ENCODE measurements at regions not wholly inside any gene's neighbourhood (a gene's known extent, or its start where the extent isn't known, plus 50 kb on each side); places are given as distances from the start of the nearest gene placed in this dataset.
"Not testable (repeated sequence)": the region's sequence is repeated elsewhere in the genome, so short reads cannot be mapped to it uniquely, and the experiment has no call there.

GRCh38 chr6:68173616-68174015 is 461.5 kb upstream of the ADGRB3 start:
- no peaks in the 10 kb centered on the region for H3K79me1 ChIP-seq (ENCODE audit: low read depth, low read length)
- no peak overlapping the region for H4K8ac ChIP-seq (ENCODE audit: low read depth, low read length)
- H2AK5ac ChIP-seq (ENCODE audit: low read depth, low read length) = no peak overlapping the region
- no peak overlapping the region for H3K9ac ChIP-seq (ENCODE audit: low read depth, low read length, poor library complexity)
- peaks cover 2 to 3% of the 10 kb centered on the region in 2 donors for H3K4me1 ChIP-seq (ENCODE audit: control insufficient read depth in 2 of 2, insufficient read depth in 1 of 2, low read depth in 1 of 2, low read length in 2 of 2)
- no peaks in the 10 kb centered on the region for H3K27me3 ChIP-seq (ENCODE audit: control insufficient read depth in 3 of 3, insufficient read depth in 3 of 3, low read depth in 1 of 3, low read length in 3 of 3)
- H2BK120ac ChIP-seq (ENCODE audit: low read depth, low read length) = no peak overlapping the region
- H4K91ac ChIP-seq (ENCODE audit: low read depth, low read length, poor library complexity) = no peak overlapping the region
- H3K23ac ChIP-seq (ENCODE audit: low read depth, low read length, poor library complexity) = no peak overlapping the region
- WGBS, 2 donors (ENCODE audit: extremely low coverage in 2 of 2, insufficient read length in 2 of 2, insufficient replicate concordance in 1 of 2) = no CpG with 5 or more reads among the region's 2 CpGs
- H3K4me2 ChIP-seq (ENCODE audit: insufficient read depth, low read length, poor library complexity, severe bottlenecking) = no peak overlapping the region
- no peak overlapping the region for H3K18ac ChIP-seq (ENCODE audit: low read length)
- H2BK15ac ChIP-seq (ENCODE audit: low read length) = no peak overlapping the region
- H3K4ac ChIP-seq (ENCODE audit: low read length) = no peak overlapping the region
- no peaks in the 10 kb centered on the region for H3K9me3 ChIP-seq (replicated peaks in 1 of 2; ENCODE audit: control insufficient read depth in 2 of 2, insufficient read depth in 1 of 2, low read depth in 1 of 2, low read length in 2 of 2)
- H3K14ac ChIP-seq (ENCODE audit: low read length) = no peak overlapping the region
- no peak overlapping the region for H3K4me3 ChIP-seq (ENCODE audit: low read length in 2 of 2)
- no peak overlapping the region for H2AFZ ChIP-seq (ENCODE audit: low read length)
- no peak overlapping the region for H2BK12ac ChIP-seq (ENCODE audit: low read length)
- no peak overlapping the region for H2BK5ac ChIP-seq (ENCODE audit: low read length)
- no peaks in the 10 kb centered on the region for H3K36me3 ChIP-seq (replicated peaks in 1 of 2; ENCODE audit: control insufficient read depth in 2 of 2, insufficient read depth in 2 of 2, low read length in 2 of 2)
- H3K27ac ChIP-seq (replicated peaks; ENCODE audit: low read length) = no peak overlapping the region
- DNase-seq (ENCODE audit: low spot score) = no peak

GRCh38 chr6:68169922-68170321 is 465.2 kb upstream of the ADGRB3 start:
- Histone ChIP-seq H3K14ac (ENCODE audit: low read length) (no peak overlapping the region), H2BK15ac (ENCODE audit: low read length) (no peak overlapping the region), H3K27me3 (ENCODE audit: control insufficient read depth in 3 of 3, insufficient read depth in 3 of 3, low read depth in 1 of 3, low read length in 3 of 3) (no peaks in the 10 kb centered on the region), H2AK5ac (ENCODE audit: low read depth, low read length) (no peak overlapping the region), H3K79me1 (ENCODE audit: low read depth, low read length) (no peaks in the 10 kb centered on the region), H2BK120ac (ENCODE audit: low read depth, low read length) (no peak overlapping the region), H3K18ac (ENCODE audit: low read length) (no peak overlapping the region), H3K23ac (ENCODE audit: low read depth, low read length, poor library complexity) (no peak overlapping the region), H3K4me3 (ENCODE audit: low read length in 2 of 2) (no peak overlapping the region), H2BK5ac (ENCODE audit: low read length) (no peak overlapping the region), H3K4me2 (ENCODE audit: insufficient read depth, low read length, poor library complexity, severe bottlenecking) (no peak overlapping the region), H3K27ac (replicated peaks; ENCODE audit: low read length) (no peak overlapping the region), H3K4me1 (ENCODE audit: control insufficient read depth in 2 of 2, insufficient read depth in 1 of 2, low read depth in 1 of 2, low read length in 2 of 2) (peaks cover 2 to 3% of the 10 kb centered on the region in 2 donors), H3K9ac (ENCODE audit: low read depth, low read length, poor library complexity) (no peak overlapping the region), H3K4ac (ENCODE audit: low read length) (no peak overlapping the region), H3K36me3 (replicated peaks in 1 of 2; ENCODE audit: control insufficient read depth in 2 of 2, insufficient read depth in 2 of 2, low read length in 2 of 2) (no peaks in the 10 kb centered on the region), H4K8ac (ENCODE audit: low read depth, low read length) (no peak overlapping the region), H2BK12ac (ENCODE audit: low read length) (no peak overlapping the region), H2AFZ (ENCODE audit: low read length) (no peak overlapping the region), H4K91ac (ENCODE audit: low read depth, low read length, poor library complexity) (no peak overlapping the region), H3K9me3 (replicated peaks in 1 of 2; ENCODE audit: control insufficient read depth in 2 of 2, insufficient read depth in 1 of 2, low read depth in 1 of 2, low read length in 2 of 2) (no peaks in the 10 kb centered on the region)
- WGBS, 2 donors (ENCODE audit: extremely low coverage in 2 of 2, insufficient read length in 2 of 2, insufficient replicate concordance in 1 of 2) = no CpG with 5 or more reads among the region's 1 CpG
- DNase-seq (ENCODE audit: low spot score) = no peak

- H3K4ac ChIP-seq (ENCODE audit: low read length) = no peak overlapping the region
- H3K4me2 ChIP-seq (ENCODE audit: insufficient read depth, low read length, poor library complexity, severe bottlenecking) = no peak overlapping the region
- WGBS, 2 donors (ENCODE audit: extremely low coverage in 2 of 2, insufficient read length in 2 of 2, insufficient replicate concordance in 1 of 2) = no CpG with 5 or more reads among the region's 2 CpGs
- no peak overlapping the region for H4K91ac ChIP-seq (ENCODE audit: low read depth, low read length, poor library complexity)
- no peak overlapping the region for H3K27ac ChIP-seq (replicated peaks; ENCODE audit: low read length)
- H3K79me1 ChIP-seq (ENCODE audit: low read depth, low read length) = no peaks in the 10 kb centered on the region
- H3K9me3 ChIP-seq (replicated peaks in 1 of 2; ENCODE audit: control insufficient read depth in 2 of 2, insufficient read depth in 1 of 2, low read depth in 1 of 2, low read length in 2 of 2) = no peaks in the 10 kb centered on the region
- H3K18ac ChIP-seq (ENCODE audit: low read length) = no peak overlapping the region
- H2BK120ac ChIP-seq (ENCODE audit: low read depth, low read length) = no peak overlapping the region
- H4K8ac ChIP-seq (ENCODE audit: low read depth, low read length) = no peak overlapping the region
- no peak overlapping the region for H2AK5ac ChIP-seq (ENCODE audit: low read depth, low read length)
- no peak overlapping the region for H2BK12ac ChIP-seq (ENCODE audit: low read length)
- no peak overlapping the region for H2BK5ac ChIP-seq (ENCODE audit: low read length)
- H3K27me3 ChIP-seq (ENCODE audit: control insufficient read depth in 3 of 3, insufficient read depth in 3 of 3, low read depth in 1 of 3, low read length in 3 of 3) = no peaks in the 10 kb centered on the region
- no peak overlapping the region for H3K23ac ChIP-seq (ENCODE audit: low read depth, low read length, poor library complexity)
- H2AFZ ChIP-seq (ENCODE audit: low read length) = no peak overlapping the region
- H3K4me3 ChIP-seq (ENCODE audit: low read length in 2 of 2) = no peak overlapping the region
- no peaks in the 10 kb centered on the region for H3K4me1 ChIP-seq (ENCODE audit: control insufficient read depth in 2 of 2, insufficient read depth in 1 of 2, low read depth in 1 of 2, low read length in 2 of 2)
- H3K9ac ChIP-seq (ENCODE audit: low read depth, low read length, poor library complexity) = no peak overlapping the region
- H3K14ac ChIP-seq (ENCODE audit: low read length) = no peak overlapping the region
- no peaks in the 10 kb centered on the region for H3K36me3 ChIP-seq (replicated peaks in 1 of 2; ENCODE audit: control insufficient read depth in 2 of 2, insufficient read depth in 2 of 2, low read length in 2 of 2)
- no peak for DNase-seq (ENCODE audit: low spot score)
- no peak overlapping the region for H2BK15ac ChIP-seq (ENCODE audit: low read length)
These were observed 467.5 kb upstream of the ADGRB3 start for GRCh38 chr6:68167604-68168003.

- H4K8ac ChIP-seq (ENCODE audit: low read depth, low read length); H3K9me3 ChIP-seq (replicated peaks in 1 of 2; ENCODE audit: control insufficient read depth in 2 of 2, insufficient read depth in 1 of 2, low read depth in 1 of 2, low read length in 2 of 2); H3K23ac ChIP-seq (ENCODE audit: low read depth, low read length, poor library complexity); H3K4me3 ChIP-seq (ENCODE audit: low read length in 2 of 2); H3K14ac ChIP-seq (ENCODE audit: low read length); H2AFZ ChIP-seq (ENCODE audit: low read length); H3K36me3 ChIP-seq (replicated peaks in 1 of 2; ENCODE audit: control insufficient read depth in 2 of 2, insufficient read depth in 2 of 2, low read length in 2 of 2); H3K27ac ChIP-seq (replicated peaks; ENCODE audit: low read length); H2BK12ac ChIP-seq (ENCODE audit: low read length); H2BK5ac ChIP-seq (ENCODE audit: low read length); H3K27me3 ChIP-seq (ENCODE audit: control insufficient read depth in 3 of 3, insufficient read depth in 3 of 3, low read depth in 1 of 3, low read length in 3 of 3); H3K18ac ChIP-seq (ENCODE audit: low read length); DNase-seq (ENCODE audit: low spot score); H3K4me1 ChIP-seq (ENCODE audit: control insufficient read depth in 2 of 2, insufficient read depth in 1 of 2, low read depth in 1 of 2, low read length in 2 of 2); H3K4ac ChIP-seq (ENCODE audit: low read length); H2AK5ac ChIP-seq (ENCODE audit: low read depth, low read length); H3K9ac ChIP-seq (ENCODE audit: low read depth, low read length, poor library complexity); H3K79me1 ChIP-seq (ENCODE audit: low read depth, low read length); H2BK120ac ChIP-seq (ENCODE audit: low read depth, low read length); H2BK15ac ChIP-seq (ENCODE audit: low read length); H4K91ac ChIP-seq (ENCODE audit: low read depth, low read length, poor library complexity); H3K4me2 ChIP-seq (ENCODE audit: insufficient read depth, low read length, poor library complexity, severe bottlenecking): not testable (repeated sequence)
- WGBS, 2 donors (ENCODE audit: extremely low coverage in 2 of 2, insufficient read length in 2 of 2, insufficient replicate concordance in 1 of 2) = no CpG with 5 or more reads among the region's 3 CpGs
These were observed 474.3 kb upstream of the ADGRB3 start for GRCh38 chr6:68160812-68161211.

Data from neuronal stem cell (in vitro differentiated cells).